HG02798 (cell line): ENCODE measurements at regions not wholly inside any gene's neighbourhood (a gene's known extent, or its start where the extent isn't known, plus 50 kb on each side); places are given as distances from the start of the nearest gene placed in this dataset.

Experiments used
- ATAC-seq: cut with Tn5 transposase; IDR thresholded peaks from one replicate; pipeline ENCODE4 v1.9.1; 2021; ENCODE audit warnings: mild to moderate bottlenecking; ENCODE audit not compliant: unreplicated experiment, poor library complexity

- ATAC-seq, result no peak
Observed at GRCh38 chr9:2303056-2303455, 287.9 kb downstream of the SMARCA2 start.

GRCh38 chr9:2307480-2307879, 292.3 kb downstream of the SMARCA2 start:
- ATAC-seq, result no peak

GRCh38 chr9:2311920-2312319, 296.8 kb downstream of the SMARCA2 start:
- ATAC-seq, result no peak

- no peak for ATAC-seq
Observed at GRCh38 chr9:2313512-2313911, 298.4 kb downstream of the SMARCA2 start.

GRCh38 chr9:2317591-2317990, 302.4 kb downstream of the SMARCA2 start:
- no peak for ATAC-seq

- no peak for ATAC-seq
Observed at GRCh38 chr9:2319421-2319820, 302.2 kb upstream of the VLDLR start.

- ATAC-seq, result no peak
Observed at GRCh38 chr9:2320114-2320513, 301.5 kb upstream of the VLDLR start.

- no peak for ATAC-seq
Observed at GRCh38 chr9:2320632-2321031, 301.0 kb upstream of the VLDLR start.

- ATAC-seq, result no peak
Observed at GRCh38 chr9:2321523-2322148, 300.0 kb upstream of the VLDLR start.

GRCh38 chr9:2324742-2325141, 296.8 kb upstream of the VLDLR start:
- ATAC-seq, result no peak

GRCh38 chr9:2332663-2333062, 288.9 kb upstream of the VLDLR start:
- no peak for ATAC-seq

- ATAC-seq, result no peak
Observed at GRCh38 chr9:2335260-2335659, 286.3 kb upstream of the VLDLR start.

GRCh38 chr9:2336055-2336454, 285.5 kb upstream of the VLDLR start:
- ATAC-seq, result no peak

GRCh38 chr9:2337131-2337530, 284.5 kb upstream of the VLDLR start:
- no peak for ATAC-seq

GRCh38 chr9:2337627-2338026, 284.0 kb upstream of the VLDLR start:
- no peak for ATAC-seq

GRCh38 chr9:2338777-2339365, 282.7 kb upstream of the VLDLR start:
- ATAC-seq, result no peak

GRCh38 chr9:2339416-2339815, 282.2 kb upstream of the VLDLR start:
- no peak for ATAC-seq

GRCh38 chr9:2340046-2340760, 281.4 kb upstream of the VLDLR start:
- ATAC-seq, result no peak

GRCh38 chr9:2341126-2341525, 280.5 kb upstream of the VLDLR start:
- ATAC-seq, result no peak

- ATAC-seq, result no peak
Observed at GRCh38 chr9:2341956-2342355, 279.6 kb upstream of the VLDLR start.

GRCh38 chr9:2343756-2344155, 277.8 kb upstream of the VLDLR start:
- ATAC-seq, result no peak

GRCh38 chr9:2344436-2344835, 277.2 kb upstream of the VLDLR start:
- ATAC-seq, result no peak
